ENCODE measurements at regions not wholly inside any gene's neighbourhood (a gene's known extent, or its start where the extent isn't known, plus 50 kb on each side); places are given as distances from the start of the nearest gene placed in this dataset.

GRCh38 chr9:28808042-28808441 lies 1234.8 kb upstream of the C9orf72 start:
- TF ChIP-seq, protein P1, sequence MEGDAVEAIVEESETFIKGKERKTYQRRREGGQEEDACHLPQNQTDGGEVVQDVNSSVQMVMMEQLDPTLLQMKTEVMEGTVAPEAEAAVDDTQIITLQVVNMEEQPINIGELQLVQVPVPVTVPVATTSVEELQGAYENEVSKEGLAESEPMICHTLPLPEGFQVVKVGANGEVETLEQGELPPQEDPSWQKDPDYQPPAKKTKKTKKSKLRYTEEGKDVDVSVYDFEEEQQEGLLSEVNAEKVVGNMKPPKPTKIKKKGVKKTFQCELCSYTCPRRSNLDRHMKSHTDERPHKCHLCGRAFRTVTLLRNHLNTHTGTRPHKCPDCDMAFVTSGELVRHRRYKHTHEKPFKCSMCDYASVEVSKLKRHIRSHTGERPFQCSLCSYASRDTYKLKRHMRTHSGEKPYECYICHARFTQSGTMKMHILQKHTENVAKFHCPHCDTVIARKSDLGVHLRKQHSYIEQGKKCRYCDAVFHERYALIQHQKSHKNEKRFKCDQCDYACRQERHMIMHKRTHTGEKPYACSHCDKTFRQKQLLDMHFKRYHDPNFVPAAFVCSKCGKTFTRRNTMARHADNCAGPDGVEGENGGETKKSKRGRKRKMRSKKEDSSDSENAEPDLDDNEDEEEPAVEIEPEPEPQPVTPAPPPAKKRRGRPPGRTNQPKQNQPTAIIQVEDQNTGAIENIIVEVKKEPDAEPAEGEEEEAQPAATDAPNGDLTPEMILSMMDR (tag by site-specific recombination; IDR thresholded peaks at IDR 0.05), result no peak
- TF ChIP-seq ZNF335 (tag by site-specific recombination; conservative IDR thresholded peaks at IDR 0.05), result no peak

Measured in HEK293 (cell line).